ENCODE measurements at regions not wholly inside any gene's neighbourhood (a gene's known extent, or its start where the extent isn't known, plus 50 kb on each side); places are given as distances from the start of the nearest gene placed in this dataset.
"Not testable (repeated sequence)": the region's sequence is repeated elsewhere in the genome, so short reads cannot be mapped to it uniquely, and the experiment has no call there.

DNA sequence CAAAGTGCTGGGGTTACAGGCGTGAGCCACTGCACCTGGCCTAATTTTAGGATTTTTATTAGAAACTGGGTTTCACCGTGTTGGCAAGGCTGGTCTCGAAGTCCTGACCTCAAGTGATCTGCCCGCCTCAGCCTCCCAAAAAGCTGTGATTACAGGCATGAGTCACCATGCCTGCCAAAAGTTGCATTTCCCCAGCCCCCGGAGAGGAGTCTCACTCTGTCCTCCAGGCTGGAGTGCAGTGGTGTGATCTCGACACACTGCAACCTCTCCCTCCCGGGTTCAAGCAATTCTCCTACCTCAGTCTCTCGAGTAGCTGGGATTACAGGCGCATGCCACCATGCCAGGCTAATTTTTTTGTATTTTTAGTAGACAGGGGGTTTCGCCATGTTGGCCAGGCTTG lies 122.0 kb upstream of the KCTD7 start:
- TF ChIP-seq, protein P1, sequence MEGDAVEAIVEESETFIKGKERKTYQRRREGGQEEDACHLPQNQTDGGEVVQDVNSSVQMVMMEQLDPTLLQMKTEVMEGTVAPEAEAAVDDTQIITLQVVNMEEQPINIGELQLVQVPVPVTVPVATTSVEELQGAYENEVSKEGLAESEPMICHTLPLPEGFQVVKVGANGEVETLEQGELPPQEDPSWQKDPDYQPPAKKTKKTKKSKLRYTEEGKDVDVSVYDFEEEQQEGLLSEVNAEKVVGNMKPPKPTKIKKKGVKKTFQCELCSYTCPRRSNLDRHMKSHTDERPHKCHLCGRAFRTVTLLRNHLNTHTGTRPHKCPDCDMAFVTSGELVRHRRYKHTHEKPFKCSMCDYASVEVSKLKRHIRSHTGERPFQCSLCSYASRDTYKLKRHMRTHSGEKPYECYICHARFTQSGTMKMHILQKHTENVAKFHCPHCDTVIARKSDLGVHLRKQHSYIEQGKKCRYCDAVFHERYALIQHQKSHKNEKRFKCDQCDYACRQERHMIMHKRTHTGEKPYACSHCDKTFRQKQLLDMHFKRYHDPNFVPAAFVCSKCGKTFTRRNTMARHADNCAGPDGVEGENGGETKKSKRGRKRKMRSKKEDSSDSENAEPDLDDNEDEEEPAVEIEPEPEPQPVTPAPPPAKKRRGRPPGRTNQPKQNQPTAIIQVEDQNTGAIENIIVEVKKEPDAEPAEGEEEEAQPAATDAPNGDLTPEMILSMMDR (IDR thresholded peaks at IDR 0.05), result not testable (repeated sequence)
- TF ChIP-seq POLR2AphosphoS5 (IDR thresholded peaks at IDR 0.05), result not testable (repeated sequence)

All from upper lobe of left lung (tissue), 4 donors.